Keratinocyte (primary cell): ENCODE measurements at regions not wholly inside any gene's neighbourhood (a gene's known extent, or its start where the extent isn't known, plus 50 kb on each side); places are given as distances from the start of the nearest gene placed in this dataset.

Experiments used
- DNase-seq: peaks from one replicate; pipeline ENCODE4 v3.0.0-alpha.2; 2011; ENCODE audit warnings: low read depth, missing footprints, low spot score
- FAIRE-seq: peaks from 2 replicates; lab custom pipeline; 2011; peaks lifted over from hg19 to GRCh38; lab: Jason Lieb, UNC
- H2AFZ ChIP-seq: 2 replicates; pipeline ENCODE4 v1.6.0; 2012; ENCODE audit warnings: low read length, control low read depth, inconsistent platforms; ENCODE audit not compliant: control insufficient read depth
- H3K27ac ChIP-seq: 2 replicates; pipeline ENCODE4 v1.5.1; 2011; ENCODE audit warnings: low read length; ENCODE audit not compliant: control insufficient read depth, insufficient read depth
- H3K27me3 ChIP-seq: 3 replicates; pipeline ENCODE4 v1.6.0; 2011; ENCODE audit warnings: low read length; ENCODE audit not compliant: control insufficient read depth, insufficient read depth; ENCODE audit errors: extremely low read depth
- H3K36me3 ChIP-seq, 2 experiments: 2 replicates in 1 of 2; 3 replicates in 1 of 2; pipeline ENCODE4 v1.5.1; 2011; ENCODE audit warnings: low read length in 2 of 2, mild to moderate bottlenecking in 1 of 2; ENCODE audit not compliant: control insufficient read depth in 2 of 2, insufficient read depth in 2 of 2; ENCODE audit errors: extremely low read depth in 1 of 2
- H3K4me1 ChIP-seq: 3 replicates; pipeline ENCODE4 v1.5.1; 2011; ENCODE audit warnings: low read length; ENCODE audit not compliant: control insufficient read depth, insufficient read depth; ENCODE audit errors: extremely low read depth
- H3K4me2 ChIP-seq: 3 replicates; pipeline ENCODE4 v1.6.0; 2011; ENCODE audit warnings: low read depth, low read length; ENCODE audit not compliant: control insufficient read depth, insufficient read depth; ENCODE audit errors: extremely low read depth
- H3K4me3 ChIP-seq, 3 experiments: fragments of 200-600 bp in 1 of 3; sonication (generic) in 1 of 3; 2 replicates in 2 of 3; 3 replicates in 1 of 3; pipeline ENCODE4 v1.5.1; 2011 to 2016; ENCODE audit warnings: low read length in 3 of 3, mild to moderate bottlenecking in 3 of 3, control low read depth in 2 of 3, inconsistent platforms in 1 of 3, low read depth in 1 of 3, mixed read lengths in 1 of 3, mixed run types in 1 of 3, moderate library complexity in 1 of 3; ENCODE audit not compliant: control insufficient read depth in 2 of 3, insufficient read depth in 2 of 3; ENCODE audit errors: extremely low read depth in 1 of 3
- H3K79me2 ChIP-seq: 2 replicates; pipeline ENCODE4 v1.6.0; 2012; ENCODE audit warnings: low read length; ENCODE audit not compliant: control insufficient read depth, insufficient read depth
- H3K9ac ChIP-seq: 3 replicates; pipeline ENCODE4 v1.6.0; 2011; ENCODE audit warnings: low read length; ENCODE audit not compliant: control insufficient read depth, insufficient read depth; ENCODE audit errors: extremely low read depth
- H3K9me1 ChIP-seq: 3 replicates; pipeline ENCODE4 v1.6.0; 2011; ENCODE audit warnings: low read length; ENCODE audit not compliant: control insufficient read depth, insufficient read depth; ENCODE audit errors: extremely low read depth
- H3K9me3 ChIP-seq: 2 replicates; pipeline ENCODE4 v1.5.1; 2012; ENCODE audit warnings: low read depth, low read length; ENCODE audit not compliant: control insufficient read depth
- H4K20me1 ChIP-seq: 3 replicates; pipeline ENCODE4 v1.6.0; 2011; ENCODE audit warnings: low read length; ENCODE audit not compliant: control insufficient read depth, insufficient read depth; ENCODE audit errors: extremely low read depth
- EZH2 ChIP-seq: IDR thresholded peaks from one replicate; pipeline ENCODE4 v1.6.1; 2012; ENCODE audit warnings: inconsistent platforms, mild to moderate bottlenecking, low read length, moderate library complexity
- dilution Hi-C: fragments of 300-500 bp; cut with MboI; formaldehyde crosslinking; loops from one replicate; pipeline ENCODE4 v1.7.0; 2020; ENCODE audit warnings: low sequenced_read_pairs; ENCODE audit not compliant: extremely low pct_ligation_motif_present
- TF ChIP-seq, protein P1 (sequence below), 3 experiments: IDR thresholded peaks in 1 of 3; conservative IDR thresholded peaks in 1 of 3; optimal IDR thresholded peaks in 1 of 3; 2 replicates in 2 of 3; 3 replicates in 1 of 3; pipeline versions ENCODE3 to v1.5.1; 2011; ENCODE audit warnings: low read length in 3 of 3, mild to moderate bottlenecking in 3 of 3, moderate library complexity in 2 of 3, control low read depth in 1 of 3, inconsistent platforms in 1 of 3; ENCODE audit not compliant: insufficient read depth in 2 of 3; ENCODE audit errors: extremely low read depth in 1 of 3

- no peak overlapping the region for H3K27ac ChIP-seq
- no peak for DNase-seq
- H3K9me1 ChIP-seq: no peaks in the 10 kb centered on the region
- no peak for TF ChIP-seq EZH2
- TF ChIP-seq, protein P1, sequence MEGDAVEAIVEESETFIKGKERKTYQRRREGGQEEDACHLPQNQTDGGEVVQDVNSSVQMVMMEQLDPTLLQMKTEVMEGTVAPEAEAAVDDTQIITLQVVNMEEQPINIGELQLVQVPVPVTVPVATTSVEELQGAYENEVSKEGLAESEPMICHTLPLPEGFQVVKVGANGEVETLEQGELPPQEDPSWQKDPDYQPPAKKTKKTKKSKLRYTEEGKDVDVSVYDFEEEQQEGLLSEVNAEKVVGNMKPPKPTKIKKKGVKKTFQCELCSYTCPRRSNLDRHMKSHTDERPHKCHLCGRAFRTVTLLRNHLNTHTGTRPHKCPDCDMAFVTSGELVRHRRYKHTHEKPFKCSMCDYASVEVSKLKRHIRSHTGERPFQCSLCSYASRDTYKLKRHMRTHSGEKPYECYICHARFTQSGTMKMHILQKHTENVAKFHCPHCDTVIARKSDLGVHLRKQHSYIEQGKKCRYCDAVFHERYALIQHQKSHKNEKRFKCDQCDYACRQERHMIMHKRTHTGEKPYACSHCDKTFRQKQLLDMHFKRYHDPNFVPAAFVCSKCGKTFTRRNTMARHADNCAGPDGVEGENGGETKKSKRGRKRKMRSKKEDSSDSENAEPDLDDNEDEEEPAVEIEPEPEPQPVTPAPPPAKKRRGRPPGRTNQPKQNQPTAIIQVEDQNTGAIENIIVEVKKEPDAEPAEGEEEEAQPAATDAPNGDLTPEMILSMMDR (optimal IDR thresholded peaks at IDR 0.05 in 1 of 3, IDR thresholded peaks at IDR 0.05 in 1 of 3, conservative IDR thresholded peaks at IDR 0.05 in 1 of 3; ENCODE audit: extremely low read depth in 1 of 3, insufficient read depth in 2 of 3, low read length in 3 of 3): no peak
- no peak overlapping the region for H3K4me2 ChIP-seq
- H3K4me1 ChIP-seq: no peaks in the 10 kb centered on the region
- dilution Hi-C loops: no loop called here
- no peaks in the 10 kb centered on the region for H3K79me2 ChIP-seq
- no peak overlapping the region for H3K9ac ChIP-seq
- H3K36me3 ChIP-seq: no peaks in the 10 kb centered on the region
- H3K4me3 ChIP-seq: no peak overlapping the region
- no peaks in the 10 kb centered on the region for H3K9me3 ChIP-seq
- FAIRE-seq: no peak
- no peaks in the 10 kb centered on the region for H3K27me3 ChIP-seq
- H2AFZ ChIP-seq: no peak overlapping the region
- H4K20me1 ChIP-seq: no peaks in the 10 kb centered on the region
Measured at GRCh38 chr3:513301-513700, 316.7 kb downstream of the CHL1 start.

- Histone ChIP-seq H3K36me3 (no peaks in the 10 kb centered on the region), H2AFZ (no peak overlapping the region), H3K9ac (no peak overlapping the region), H3K79me2 (no peaks in the 10 kb centered on the region), H3K4me3 (no peak overlapping the region), H3K9me3 (no peaks in the 10 kb centered on the region), H3K27ac (no peak overlapping the region), H3K4me1 (no peaks in the 10 kb centered on the region), H3K4me2 (no peak overlapping the region), H4K20me1 (no peaks in the 10 kb centered on the region), H3K9me1 (no peaks in the 10 kb centered on the region), H3K27me3 (no peaks in the 10 kb centered on the region)
- TF ChIP-seq, protein P1 (optimal IDR thresholded peaks at IDR 0.05 in 1 of 3, IDR thresholded peaks at IDR 0.05 in 1 of 3, conservative IDR thresholded peaks at IDR 0.05 in 1 of 3; ENCODE audit: extremely low read depth in 1 of 3, insufficient read depth in 2 of 3, low read length in 3 of 3): no peak
- no peak for TF ChIP-seq EZH2
- FAIRE-seq: no peak
- no peak for DNase-seq
- dilution Hi-C loops: no loop called here
Measured at GRCh38 chr3:514192-514591, 317.6 kb downstream of the CHL1 start.
